HG03103 (cell line): ENCODE measurements at regions not wholly inside any gene's neighbourhood (a gene's known extent, or its start where the extent isn't known, plus 50 kb on each side); places are given as distances from the start of the nearest gene placed in this dataset.
A peak's percentile ranks its signal among the peaks of the same experiment; 100 is the strongest.

ENCODE experiments used
- ATAC-seq: cut with Tn5 transposase; IDR thresholded peaks from one replicate; pipeline ENCODE4 v1.9.1; 2021; ENCODE audit warnings: low read depth; ENCODE audit not compliant: unreplicated experiment

- ATAC-seq, result no peak
Measured at GRCh38 chr2:217723981-217724380, 278.8 kb downstream of the TNS1 start.

- no peak for ATAC-seq
Measured at GRCh38 chr2:217722883-217723472, 279.8 kb downstream of the TNS1 start.

GRCh38 chr2:217717646-217718045 lies 285.1 kb downstream of the TNS1 start:
- no peak for ATAC-seq

GRCh38 chr2:217715484-217715883 lies 287.3 kb downstream of the TNS1 start:
- no peak for ATAC-seq

- no peak for ATAC-seq
Measured at GRCh38 chr2:217714287-217714751, 288.5 kb downstream of the TNS1 start.

GRCh38 chr2:217713395-217714286 lies 289.2 kb downstream of the TNS1 start:
- peak; percentile 61 for ATAC-seq

GRCh38 chr2:217712431-217712830 lies 290.4 kb downstream of the TNS1 start:
- ATAC-seq, result no peak

- no peak for ATAC-seq
Measured at GRCh38 chr2:217711188-217711587, 291.6 kb downstream of the TNS1 start.

GRCh38 chr2:217710211-217710765 lies 292.5 kb downstream of the TNS1 start:
- ATAC-seq, result no peak

- no peak for ATAC-seq
Measured at GRCh38 chr2:217709478-217710210, 293.2 kb downstream of the TNS1 start.

- no peak for ATAC-seq
Measured at GRCh38 chr2:217707131-217707611, 295.6 kb downstream of the TNS1 start.

GRCh38 chr2:217706513-217706912 lies 296.3 kb downstream of the TNS1 start:
- ATAC-seq, result no peak

GRCh38 chr2:217706095-217706494 lies 296.7 kb downstream of the TNS1 start:
- no peak for ATAC-seq

- ATAC-seq, result no peak
Measured at GRCh38 chr2:217705461-217705860, 297.3 kb downstream of the TNS1 start.

GRCh38 chr2:217703999-217704398 lies 298.8 kb downstream of the TNS1 start:
- ATAC-seq, result no peak

- no peak for ATAC-seq
Measured at GRCh38 chr2:217703102-217703501, 299.7 kb downstream of the TNS1 start.

- ATAC-seq, result no peak
Measured at GRCh38 chr2:217701622-217702021, 301.2 kb downstream of the TNS1 start.

GRCh38 chr2:217698691-217699090 lies 304.1 kb downstream of the TNS1 start:
- no peak for ATAC-seq

- ATAC-seq, result no peak
Measured at GRCh38 chr2:217695033-217695520, 307.7 kb downstream of the TNS1 start.

GRCh38 chr2:217694291-217694690 lies 308.5 kb downstream of the TNS1 start:
- no peak for ATAC-seq

GRCh38 chr2:217693363-217693762 lies 309.4 kb downstream of the TNS1 start:
- ATAC-seq, result no peak
